ENCODE measurements at regions not wholly inside any gene's neighbourhood (a gene's known extent, or its start where the extent isn't known, plus 50 kb on each side); places are given as distances from the start of the nearest gene placed in this dataset.
"Not testable (repeated sequence)": the region's sequence is repeated elsewhere in the genome, so short reads cannot be mapped to it uniquely, and the experiment has no call there.

DNA sequence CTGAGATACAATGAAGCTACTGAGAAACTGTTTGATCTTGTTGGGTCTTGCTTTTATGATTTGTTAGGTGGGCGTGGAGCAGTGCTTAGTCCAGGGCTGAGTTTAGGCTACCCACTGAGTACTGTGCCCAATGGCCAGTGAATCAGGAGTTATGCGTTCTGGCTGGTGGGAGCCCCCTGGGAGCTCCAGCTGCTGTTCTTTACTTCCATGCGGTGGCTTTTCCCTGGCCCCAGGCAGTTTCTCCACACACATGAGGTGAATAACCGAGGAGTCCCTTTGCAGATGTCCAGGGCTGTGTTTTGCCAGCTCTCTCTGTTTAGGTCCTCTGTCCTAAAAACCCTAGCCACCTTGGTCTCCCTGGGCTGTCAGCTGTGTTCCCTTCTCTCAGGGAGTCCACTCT is 106.5 kb downstream of the KLF13 start:
- no peak for DNase-seq (ENCODE audit: low read depth, low spot score)

DNA sequence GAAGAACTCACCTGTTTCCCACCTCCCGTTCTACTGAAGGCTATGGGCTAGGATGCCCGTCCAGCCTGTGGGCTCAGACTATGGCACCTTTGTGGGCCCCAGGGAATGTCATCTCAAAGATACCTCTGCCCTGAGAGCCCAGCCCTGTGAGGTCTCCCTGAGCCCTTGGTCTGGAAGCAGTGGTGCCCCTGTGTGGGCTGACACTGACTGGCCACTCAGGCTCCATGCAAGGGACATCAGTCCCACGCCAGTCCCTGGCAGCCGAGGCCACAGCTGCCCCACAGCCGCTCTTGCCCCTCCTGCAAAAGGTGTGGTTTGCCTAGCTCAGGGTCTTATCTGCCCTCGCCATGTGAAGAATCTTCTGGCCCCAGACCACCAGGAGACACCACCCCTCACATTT is 106.9 kb downstream of the KLF13 start:
- no peak for DNase-seq (ENCODE audit: low read depth, low spot score)

DNA sequence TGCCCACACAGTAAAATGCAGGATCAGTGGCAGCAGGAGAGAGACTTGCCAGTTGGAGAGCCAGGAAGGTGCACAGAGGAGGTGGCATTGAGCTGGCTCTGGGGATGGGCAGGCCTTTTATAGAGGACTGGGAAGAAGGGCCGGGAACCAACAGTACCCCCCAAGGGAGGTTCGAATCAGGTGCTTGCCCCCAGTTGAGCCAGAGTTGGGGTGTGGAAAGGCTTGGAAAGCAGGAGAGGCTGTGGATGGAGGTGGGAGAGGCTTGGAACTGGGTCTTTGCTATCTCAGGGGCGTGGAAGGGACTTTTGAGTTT is 107.6 kb downstream of the KLF13 start:
- no peak for DNase-seq (ENCODE audit: low read depth, low spot score)

DNA sequence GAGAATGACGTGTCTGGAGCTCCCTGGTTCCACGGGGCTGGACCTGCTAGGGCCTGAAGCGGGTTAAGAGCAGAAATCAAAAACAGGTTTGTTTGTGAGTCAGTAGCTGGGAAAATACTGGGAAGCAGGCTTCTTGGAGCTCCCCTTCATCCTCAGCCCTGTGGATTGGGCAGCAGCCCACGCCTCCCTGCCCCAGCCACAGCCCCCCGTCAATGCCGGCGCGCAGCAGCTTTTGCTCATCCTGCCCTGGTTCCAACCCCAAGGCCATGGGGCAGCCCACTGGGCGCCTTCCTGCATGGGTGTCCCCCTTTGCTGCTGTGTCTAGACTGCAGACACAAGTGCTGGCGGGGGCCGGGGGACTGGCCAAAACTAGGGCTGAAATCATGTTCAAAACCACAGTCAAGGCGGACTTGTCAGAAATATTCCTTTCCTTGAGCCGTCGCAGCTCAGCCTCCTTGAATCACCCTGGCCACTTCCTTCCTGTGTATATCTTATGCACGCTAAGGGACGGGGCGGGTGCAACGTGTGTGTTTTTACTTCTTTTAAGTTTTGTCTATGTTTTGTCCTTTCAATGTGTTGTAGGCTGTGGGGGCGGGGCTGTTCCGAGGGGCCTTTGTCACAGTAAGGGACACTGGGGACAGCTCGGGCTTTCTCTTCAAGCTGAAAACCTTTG is 108.1 kb downstream of the KLF13 start:
- DNase-seq (ENCODE audit: low read depth, low spot score), result no peak

DNA sequence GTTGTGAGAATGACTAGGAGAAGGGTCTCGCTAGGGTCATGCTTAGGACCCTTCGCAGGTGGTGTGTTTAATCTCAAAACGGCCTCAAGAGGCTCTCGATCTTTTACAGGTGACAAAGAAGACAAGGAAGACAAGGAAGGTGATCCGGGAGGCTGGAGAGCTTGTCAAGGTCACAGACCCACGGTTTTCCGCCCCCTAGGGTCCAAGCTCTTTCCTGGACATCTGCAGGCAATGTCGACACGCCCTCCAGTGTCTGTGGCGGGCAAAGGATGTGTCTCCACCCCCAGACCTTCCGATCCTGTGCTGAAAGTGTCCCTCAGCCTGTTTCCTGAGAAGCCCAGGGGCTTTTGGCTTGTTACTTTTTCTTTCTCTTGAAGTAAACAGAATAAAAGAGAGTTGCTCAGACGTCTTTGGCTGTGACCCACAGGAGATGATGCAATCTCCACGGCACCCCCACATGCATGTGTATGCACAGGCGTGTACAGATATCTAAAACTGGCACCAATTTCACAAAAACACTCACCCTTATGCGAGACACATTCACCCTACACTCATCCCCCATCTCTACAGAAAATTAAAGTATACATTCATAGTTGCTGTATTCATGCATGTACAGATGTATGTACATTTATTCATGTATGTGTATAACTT is 108.8 kb downstream of the KLF13 start:
- DNase-seq (ENCODE audit: low read depth, low spot score), result peak; percentile 73

GRCh38 chr15:31435912-31436628 is 109.4 kb downstream of the KLF13 start:
- DNase-seq (ENCODE audit: low read depth, low spot score), result no peak

GRCh38 chr15:31437686-31438085 is 111.1 kb downstream of the KLF13 start:
- no peak for DNase-seq (ENCODE audit: low read depth, low spot score)

DNA sequence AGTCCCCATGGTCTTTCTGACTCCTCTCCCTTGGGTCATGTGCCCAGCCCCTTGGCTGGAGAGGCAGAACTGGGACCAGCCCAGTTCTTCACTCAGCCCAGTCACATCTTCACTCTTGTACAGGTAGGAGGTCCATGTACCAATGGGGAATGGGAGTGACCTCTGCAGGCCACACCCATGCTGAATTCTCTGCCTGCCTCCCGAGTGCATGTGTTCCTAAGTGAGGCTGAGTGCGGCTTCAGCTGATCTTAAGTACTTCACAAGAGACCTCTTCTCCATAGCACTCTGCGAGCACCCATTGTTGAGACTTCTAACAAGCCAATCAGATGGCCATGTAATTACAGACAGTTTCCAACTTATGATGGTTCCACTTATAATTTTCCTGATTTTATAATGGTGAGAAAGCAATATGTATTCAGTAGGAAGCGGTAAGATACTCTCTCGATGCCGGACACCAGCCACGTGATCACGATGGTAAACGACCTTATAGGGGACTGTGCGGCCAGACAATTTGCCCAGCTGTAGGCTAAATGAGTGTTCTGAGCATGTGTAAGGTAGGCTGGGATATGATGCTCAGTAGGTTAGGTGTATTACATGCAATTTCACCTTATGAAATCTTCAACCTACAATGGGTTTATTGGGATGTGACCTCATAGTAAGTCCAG is 112.1 kb downstream of the KLF13 start:
- DNase-seq (ENCODE audit: low read depth, low spot score), result no peak

DNA sequence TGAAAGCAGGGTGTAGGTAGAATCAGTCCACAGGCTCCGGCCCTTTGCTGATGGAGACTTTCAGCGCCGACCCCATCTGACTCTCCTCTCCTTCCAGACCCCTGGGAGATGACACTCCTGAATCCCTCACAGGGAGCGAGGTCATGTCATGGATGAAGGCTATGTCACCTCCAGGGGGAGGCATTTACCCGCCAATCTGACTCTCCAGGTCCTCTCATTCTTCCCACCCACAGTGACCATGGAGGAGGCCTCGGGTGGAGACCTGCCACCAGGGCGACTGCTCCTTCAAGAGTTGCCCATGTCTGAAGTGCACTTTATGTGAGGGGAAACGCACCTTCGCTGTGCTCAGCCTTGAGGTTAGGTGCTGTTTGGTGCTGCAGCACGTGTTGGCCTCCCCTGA is 112.7 kb downstream of the KLF13 start:
- DNase-seq (ENCODE audit: low read depth, low spot score), result no peak

GRCh38 chr15:31440216-31440615 is 113.6 kb downstream of the KLF13 start:
- not testable (repeated sequence) for DNase-seq (ENCODE audit: low read depth, low spot score)

DNA sequence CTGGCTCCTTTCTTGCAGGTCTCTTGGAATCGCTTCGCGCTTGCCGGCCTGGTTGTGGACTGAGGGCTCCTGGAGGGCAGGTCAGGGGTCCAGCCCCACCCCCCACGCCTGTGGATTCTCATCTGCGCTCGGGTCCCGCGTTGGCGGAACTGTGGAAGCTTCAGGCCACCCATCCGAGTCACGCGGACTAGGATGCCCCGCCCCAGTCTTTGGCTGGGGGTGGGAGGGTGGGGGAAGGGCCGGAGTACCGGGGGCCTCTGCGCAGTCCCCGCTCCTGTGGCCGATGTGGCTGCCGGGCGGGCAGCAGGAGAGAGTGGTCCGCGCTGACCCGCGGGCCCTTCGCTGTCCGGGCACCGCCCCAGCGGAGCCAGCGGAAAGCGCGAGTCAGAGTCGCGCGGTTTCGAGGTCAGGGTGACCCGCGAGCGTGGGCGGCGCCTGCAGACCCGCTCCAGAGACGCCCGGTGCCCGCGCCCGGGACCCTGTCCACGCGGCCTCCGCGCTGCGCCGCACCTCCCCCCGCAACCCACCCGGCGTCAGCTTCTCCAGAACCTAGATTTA is 114.2 kb downstream of the KLF13 start:
- DNase-seq (ENCODE audit: low read depth, low spot score), result no peak

- DNase-seq (ENCODE audit: low read depth, low spot score), result no peak
These were observed 115.6 kb downstream of the KLF13 start for GRCh38 chr15:31442226-31442625.

DNA sequence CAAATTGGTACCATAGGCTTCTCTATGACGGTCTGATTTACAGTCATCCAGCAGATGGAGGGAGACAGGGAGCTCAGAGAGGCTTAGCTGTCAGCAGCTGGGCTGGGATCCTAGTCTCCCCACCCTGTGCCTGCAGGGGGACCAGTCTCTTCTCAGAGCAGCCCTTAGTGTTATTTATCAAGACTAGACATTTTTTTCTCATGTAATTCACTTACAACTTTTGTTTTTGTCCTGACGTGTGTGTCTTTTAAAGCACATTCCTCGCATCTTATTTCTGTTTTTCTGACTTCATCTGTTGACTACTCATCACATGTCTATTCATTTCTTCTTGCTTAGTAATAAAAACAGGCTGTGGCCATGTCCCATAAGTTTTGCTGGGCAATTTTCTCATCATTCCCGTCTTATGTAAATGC is 116.1 kb downstream of the KLF13 start:
- DNase-seq (ENCODE audit: low read depth, low spot score), result no peak

DNA sequence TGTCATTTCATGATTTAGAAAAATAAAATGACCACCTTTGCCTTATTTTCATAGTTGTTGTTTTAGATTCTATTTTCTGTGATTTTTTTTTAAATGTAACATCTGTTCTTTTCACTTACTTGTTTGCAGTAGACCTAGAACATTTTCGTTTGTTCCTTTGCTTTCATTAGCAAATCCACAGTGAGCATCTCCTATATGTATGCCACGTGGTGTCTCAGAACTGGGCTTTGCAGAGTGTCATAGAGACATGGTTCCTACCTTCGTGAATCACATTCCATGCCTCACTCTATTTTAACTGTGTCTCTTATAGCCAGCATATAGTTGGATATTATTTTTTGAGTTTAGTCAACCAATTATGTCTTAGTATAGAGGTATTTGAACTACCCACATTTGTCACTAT is 118.2 kb downstream of the KLF13 start:
- no peak for DNase-seq (ENCODE audit: low read depth, low spot score)

- DNase-seq (ENCODE audit: low read depth, low spot score), result no peak
These were observed 119.9 kb downstream of the KLF13 start for GRCh38 chr15:31446546-31446945.

GRCh38 chr15:31447931-31448634 is 121.4 kb downstream of the KLF13 start:
- DNase-seq (ENCODE audit: low read depth, low spot score), result no peak

DNA sequence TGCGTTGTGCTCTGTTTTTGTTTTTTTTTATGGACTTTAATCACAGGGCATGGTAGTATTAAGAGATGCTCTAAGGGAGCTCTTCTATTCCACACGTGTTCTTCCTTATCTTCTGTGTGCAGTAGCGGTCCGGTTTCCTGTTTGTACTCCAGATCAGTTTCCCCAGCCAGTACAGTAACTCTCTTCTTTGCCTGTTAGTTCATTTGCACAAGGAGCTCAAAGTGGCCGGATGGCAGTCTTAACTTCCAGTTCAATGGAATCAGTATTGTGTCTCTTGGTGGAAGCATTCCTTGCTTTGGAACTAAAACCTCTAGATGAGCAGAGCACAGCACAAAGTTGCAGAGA is 122.0 kb downstream of the KLF13 start:
- no peak for DNase-seq (ENCODE audit: low read depth, low spot score)

GRCh38 chr15:31452595-31453557 is 126.2 kb downstream of the KLF13 start:
- no peak for DNase-seq (ENCODE audit: low read depth, low spot score)

GRCh38 chr15:31453558-31454318 is 127.1 kb downstream of the KLF13 start:
- DNase-seq (ENCODE audit: low read depth, low spot score), result no peak

- no peak for DNase-seq (ENCODE audit: low read depth, low spot score)
These were observed 128.9 kb downstream of the KLF13 start for GRCh38 chr15:31455499-31455898.
